ENCODE measurements at regions not wholly inside any gene's neighbourhood (a gene's known extent, or its start where the extent isn't known, plus 50 kb on each side); places are given as distances from the start of the nearest gene placed in this dataset.

- Histone ChIP-seq H3K4me1 (ENCODE audit: control insufficient read depth, extremely low read depth, insufficient read depth, low read length) (peaks cover 25% of the 10 kb centered on the region), H2AFZ (ENCODE audit: low read depth, low read length) (peak overlapping the region; percentile 65), H3K4me2 (ENCODE audit: insufficient read depth, low read length) (peak overlapping the region; percentile 46), H3K9me3 (replicated peaks; ENCODE audit: control insufficient read depth, insufficient read depth, low read length) (no peaks in the 10 kb centered on the region), H3K27ac (ENCODE audit: insufficient read depth, low read depth, low read length) (peak overlapping the region; percentile 31), H3K9me1 (replicated peaks; ENCODE audit: control insufficient read depth, extremely low read depth, insufficient read depth, low read length) (no peaks in the 10 kb centered on the region), H3K27me3 (ENCODE audit: control insufficient read depth in 2 of 2, insufficient read depth in 2 of 2, low read length in 2 of 2) (no peaks in the 10 kb centered on the region), H3K9ac (replicated peaks; ENCODE audit: extremely low read depth, insufficient read depth, low read length) (no peak overlapping the region), H3K36me3 (ENCODE audit: control insufficient read depth in 2 of 2, extremely low read depth in 1 of 2, insufficient read depth in 2 of 2, low read length in 2 of 2) (no peaks in the 10 kb centered on the region), H3K4me3 (replicated peaks in 1 of 3; ENCODE audit: insufficient read depth in 1 of 3, low read depth in 1 of 3, low read length in 3 of 3) (no peak overlapping the region), H3K79me2 (ENCODE audit: control insufficient read depth, insufficient read depth, low read length) (no peaks in the 10 kb centered on the region), H4K20me1 (replicated peaks; ENCODE audit: control insufficient read depth, extremely low read depth, insufficient read depth, low read length) (no peaks in the 10 kb centered on the region)
- no TSS peak for BruUV-seq (replicated peaks)
- intact Hi-C loops (cut with micrococcal nuclease) (loop anchor here (2.0 to 10.0 kb wide), 3 partner anchors 130 to 1336 kb away; partner anchors contain the start of gene TLE4), dilution Hi-C loops (cut with MboI; ENCODE audit: extremely low pct_ligation_motif_present, low sequenced_read_pairs) (no loop called here)
- FAIRE-seq (peak; percentile 69), DNase-seq (ENCODE audit: low read depth, low spot score) (peak; percentile 34)
- ChIA-PET POLR2A (no interaction called here), CTCF (no interaction called here)
- peak; percentile 3 for TF ChIP-seq FOS (IDR thresholded peaks at IDR 0.05; ENCODE audit: borderline replicate concordance, insufficient read depth, low read length)
- no peak for TF ChIP-seq EZH2 (IDR thresholded peaks at IDR 0.05; ENCODE audit: borderline replicate concordance, low read depth, low read length, severe bottlenecking)
- no peak for TF ChIP-seq MYC (IDR thresholded peaks at IDR 0.05; ENCODE audit: low read depth, low read length)
- no peak for TF ChIP-seq POLR2AphosphoS5 (IDR thresholded peaks at IDR 0.05; ENCODE audit: insufficient read depth, low read depth, low read length)
- TF ChIP-seq CTCF (IDR thresholded peaks at IDR 0.05; ENCODE audit: extremely low read depth in 1 of 2, insufficient read depth in 1 of 2, low read depth in 1 of 2, low read length in 2 of 2): no peak
- TF ChIP-seq JUN (IDR thresholded peaks at IDR 0.05; ENCODE audit: borderline replicate concordance, insufficient read depth, insufficient read length, low read depth): peak; percentile 56
- no peak for TF ChIP-seq GATA2 (IDR thresholded peaks at IDR 0.05; ENCODE audit: insufficient read depth, insufficient read length, low read depth, low read length)
- TF ChIP-seq MAX (IDR thresholded peaks at IDR 0.05; ENCODE audit: insufficient read depth, insufficient read length): no peak
Measured at GRCh38 chr9:79940919-79941318, 369.2 kb downstream of the TLE4 start.
